NB4 (cell line): ENCODE measurements at regions not wholly inside any gene's neighbourhood (a gene's known extent, or its start where the extent isn't known, plus 50 kb on each side); places are given as distances from the start of the nearest gene placed in this dataset.

Source experiments
- CTCF ChIP-seq: IDR thresholded peaks from one replicate; pipeline ENCODE4 v1.5.1; 2012; ENCODE audit warnings: low read depth, low read length
- MAX ChIP-seq: IDR thresholded peaks from 2 replicates; pipeline ENCODE4 v1.6.1; 2011; ENCODE audit warnings: low read depth, low read length
- POLR2A ChIP-seq: IDR thresholded peaks from 2 replicates; pipeline ENCODE4 v1.6.1; 2011; ENCODE audit warnings: mild to moderate bottlenecking; ENCODE audit not compliant: insufficient read length; ENCODE audit errors: extremely low read depth

GRCh38 chr2:147792966-147793617 is 51.7 kb upstream of the ACVR2A start:
- TF ChIP-seq CTCF (no peak), MAX (no peak), POLR2A (no peak)
